Keratinocyte (primary cell): ENCODE measurements at regions not wholly inside any gene's neighbourhood (a gene's known extent, or its start where the extent isn't known, plus 50 kb on each side); places are given as distances from the start of the nearest gene placed in this dataset.

Experiments
- DNase-seq: peaks from one replicate; pipeline ENCODE4 v3.0.0-alpha.2; 2011; ENCODE audit warnings: low read depth, missing footprints, low spot score
- FAIRE-seq: peaks from 2 replicates; lab custom pipeline; 2011; peaks lifted over from hg19 to GRCh38; lab: Jason Lieb, UNC
- H2AFZ ChIP-seq: 2 replicates; pipeline ENCODE4 v1.6.0; 2012; ENCODE audit warnings: low read length, control low read depth, inconsistent platforms; ENCODE audit not compliant: control insufficient read depth
- H3K27ac ChIP-seq: 2 replicates; pipeline ENCODE4 v1.5.1; 2011; ENCODE audit warnings: low read length; ENCODE audit not compliant: control insufficient read depth, insufficient read depth
- H3K27me3 ChIP-seq: 3 replicates; pipeline ENCODE4 v1.6.0; 2011; ENCODE audit warnings: low read length; ENCODE audit not compliant: control insufficient read depth, insufficient read depth; ENCODE audit errors: extremely low read depth
- H3K36me3 ChIP-seq, 2 experiments: 2 replicates in 1 of 2; 3 replicates in 1 of 2; pipeline ENCODE4 v1.5.1; 2011; ENCODE audit warnings: low read length in 2 of 2, mild to moderate bottlenecking in 1 of 2; ENCODE audit not compliant: control insufficient read depth in 2 of 2, insufficient read depth in 2 of 2; ENCODE audit errors: extremely low read depth in 1 of 2
- H3K4me1 ChIP-seq: 3 replicates; pipeline ENCODE4 v1.5.1; 2011; ENCODE audit warnings: low read length; ENCODE audit not compliant: control insufficient read depth, insufficient read depth; ENCODE audit errors: extremely low read depth
- H3K4me2 ChIP-seq: 3 replicates; pipeline ENCODE4 v1.6.0; 2011; ENCODE audit warnings: low read depth, low read length; ENCODE audit not compliant: control insufficient read depth, insufficient read depth; ENCODE audit errors: extremely low read depth
- H3K4me3 ChIP-seq, 3 experiments: fragments of 200-600 bp in 1 of 3; sonication (generic) in 1 of 3; 2 replicates in 2 of 3; 3 replicates in 1 of 3; pipeline ENCODE4 v1.5.1; 2011 to 2016; ENCODE audit warnings: low read length in 3 of 3, mild to moderate bottlenecking in 3 of 3, control low read depth in 2 of 3, inconsistent platforms in 1 of 3, low read depth in 1 of 3, mixed read lengths in 1 of 3, mixed run types in 1 of 3, moderate library complexity in 1 of 3; ENCODE audit not compliant: control insufficient read depth in 2 of 3, insufficient read depth in 2 of 3; ENCODE audit errors: extremely low read depth in 1 of 3
- H3K79me2 ChIP-seq: 2 replicates; pipeline ENCODE4 v1.6.0; 2012; ENCODE audit warnings: low read length; ENCODE audit not compliant: control insufficient read depth, insufficient read depth
- H3K9ac ChIP-seq: 3 replicates; pipeline ENCODE4 v1.6.0; 2011; ENCODE audit warnings: low read length; ENCODE audit not compliant: control insufficient read depth, insufficient read depth; ENCODE audit errors: extremely low read depth
- H3K9me1 ChIP-seq: 3 replicates; pipeline ENCODE4 v1.6.0; 2011; ENCODE audit warnings: low read length; ENCODE audit not compliant: control insufficient read depth, insufficient read depth; ENCODE audit errors: extremely low read depth
- H3K9me3 ChIP-seq: 2 replicates; pipeline ENCODE4 v1.5.1; 2012; ENCODE audit warnings: low read depth, low read length; ENCODE audit not compliant: control insufficient read depth
- H4K20me1 ChIP-seq: 3 replicates; pipeline ENCODE4 v1.6.0; 2011; ENCODE audit warnings: low read length; ENCODE audit not compliant: control insufficient read depth, insufficient read depth; ENCODE audit errors: extremely low read depth
- EZH2 ChIP-seq: IDR thresholded peaks from one replicate; pipeline ENCODE4 v1.6.1; 2012; ENCODE audit warnings: inconsistent platforms, mild to moderate bottlenecking, low read length, moderate library complexity
- dilution Hi-C: fragments of 300-500 bp; cut with MboI; formaldehyde crosslinking; loops from one replicate; pipeline ENCODE4 v1.7.0; 2020; ENCODE audit warnings: low sequenced_read_pairs; ENCODE audit not compliant: extremely low pct_ligation_motif_present
- TF ChIP-seq, protein P1 (sequence below), 3 experiments: IDR thresholded peaks in 1 of 3; conservative IDR thresholded peaks in 1 of 3; optimal IDR thresholded peaks in 1 of 3; 2 replicates in 2 of 3; 3 replicates in 1 of 3; pipeline versions ENCODE3 to v1.5.1; 2011; ENCODE audit warnings: low read length in 3 of 3, mild to moderate bottlenecking in 3 of 3, moderate library complexity in 2 of 3, control low read depth in 1 of 3, inconsistent platforms in 1 of 3; ENCODE audit not compliant: insufficient read depth in 2 of 3; ENCODE audit errors: extremely low read depth in 1 of 3

- H3K4me2 ChIP-seq, result no peak overlapping the region
- no peak for FAIRE-seq
Measured at GRCh38 chr1:193660428-193660827, 474.0 kb upstream of the B3GALT2 start.

DNA sequence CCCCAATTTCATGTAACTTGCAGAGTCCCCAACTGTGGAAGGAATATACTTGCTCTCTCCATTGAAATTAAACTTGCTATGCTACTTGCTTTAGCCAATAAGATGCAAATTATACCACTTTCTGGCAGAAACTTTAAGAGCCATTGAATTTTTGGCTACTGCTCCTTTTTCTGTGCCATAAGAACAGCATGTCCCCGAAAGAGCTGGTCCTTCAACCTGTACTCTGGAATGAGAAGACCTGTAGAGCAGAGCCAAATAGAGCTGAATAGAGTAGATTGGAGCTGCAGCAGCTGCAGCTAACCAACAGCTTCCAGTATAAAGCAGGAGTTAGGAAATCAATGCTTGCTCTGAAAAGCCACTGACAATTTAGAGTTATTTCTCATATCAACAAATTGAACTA is 472.3 kb upstream of the B3GALT2 start:
- no peaks in the 10 kb centered on the region for H3K4me1 ChIP-seq
- FAIRE-seq (no peak), DNase-seq (no peak)
- H3K27me3 ChIP-seq, result no peaks in the 10 kb centered on the region
- H2AFZ ChIP-seq, result no peak overlapping the region
- H4K20me1 ChIP-seq, result no peaks in the 10 kb centered on the region
- H3K36me3 ChIP-seq, result no peaks in the 10 kb centered on the region
- H3K4me3 ChIP-seq, result no peak overlapping the region
- no peaks in the 10 kb centered on the region for H3K9me3 ChIP-seq
- H3K9me1 ChIP-seq, result no peaks in the 10 kb centered on the region
- no peak overlapping the region for H3K27ac ChIP-seq
- no peak overlapping the region for H3K9ac ChIP-seq
- H3K4me2 ChIP-seq, result no peak overlapping the region
- no peaks in the 10 kb centered on the region for H3K79me2 ChIP-seq
- dilution Hi-C loops, result no loop called here
- TF ChIP-seq, protein P1, sequence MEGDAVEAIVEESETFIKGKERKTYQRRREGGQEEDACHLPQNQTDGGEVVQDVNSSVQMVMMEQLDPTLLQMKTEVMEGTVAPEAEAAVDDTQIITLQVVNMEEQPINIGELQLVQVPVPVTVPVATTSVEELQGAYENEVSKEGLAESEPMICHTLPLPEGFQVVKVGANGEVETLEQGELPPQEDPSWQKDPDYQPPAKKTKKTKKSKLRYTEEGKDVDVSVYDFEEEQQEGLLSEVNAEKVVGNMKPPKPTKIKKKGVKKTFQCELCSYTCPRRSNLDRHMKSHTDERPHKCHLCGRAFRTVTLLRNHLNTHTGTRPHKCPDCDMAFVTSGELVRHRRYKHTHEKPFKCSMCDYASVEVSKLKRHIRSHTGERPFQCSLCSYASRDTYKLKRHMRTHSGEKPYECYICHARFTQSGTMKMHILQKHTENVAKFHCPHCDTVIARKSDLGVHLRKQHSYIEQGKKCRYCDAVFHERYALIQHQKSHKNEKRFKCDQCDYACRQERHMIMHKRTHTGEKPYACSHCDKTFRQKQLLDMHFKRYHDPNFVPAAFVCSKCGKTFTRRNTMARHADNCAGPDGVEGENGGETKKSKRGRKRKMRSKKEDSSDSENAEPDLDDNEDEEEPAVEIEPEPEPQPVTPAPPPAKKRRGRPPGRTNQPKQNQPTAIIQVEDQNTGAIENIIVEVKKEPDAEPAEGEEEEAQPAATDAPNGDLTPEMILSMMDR (optimal IDR thresholded peaks at IDR 0.05 in 1 of 3, IDR thresholded peaks at IDR 0.05 in 1 of 3, conservative IDR thresholded peaks at IDR 0.05 in 1 of 3; ENCODE audit: extremely low read depth in 1 of 3, insufficient read depth in 2 of 3, low read length in 3 of 3), result no peak
- no peak for TF ChIP-seq EZH2

More at GRCh38 chr1:193660428-193660827, 474.0 kb upstream of the B3GALT2 start:
- Histone ChIP-seq H3K27ac (no peak overlapping the region), H3K36me3 (no peaks in the 10 kb centered on the region), H3K9me1 (no peaks in the 10 kb centered on the region), H3K4me3 (no peak overlapping the region), H3K4me1 (no peaks in the 10 kb centered on the region), H3K79me2 (no peaks in the 10 kb centered on the region), H3K9me3 (no peaks in the 10 kb centered on the region), H3K9ac (no peak overlapping the region), H3K27me3 (no peaks in the 10 kb centered on the region), H2AFZ (no peak overlapping the region), H4K20me1 (no peaks in the 10 kb centered on the region)
- no peak for DNase-seq
- TF ChIP-seq EZH2, result no peak
- TF ChIP-seq, protein P1 (optimal IDR thresholded peaks at IDR 0.05 in 1 of 3, IDR thresholded peaks at IDR 0.05 in 1 of 3, conservative IDR thresholded peaks at IDR 0.05 in 1 of 3; ENCODE audit: extremely low read depth in 1 of 3, insufficient read depth in 2 of 3, low read length in 3 of 3), result no peak
- dilution Hi-C loops, result no loop called here
